Uterus (tissue), 3 donors: ENCODE measurements at regions not wholly inside any gene's neighbourhood (a gene's known extent, or its start where the extent isn't known, plus 50 kb on each side); places are given as distances from the start of the nearest gene placed in this dataset.
"Not testable (repeated sequence)": the region's sequence is repeated elsewhere in the genome, so short reads cannot be mapped to it uniquely, and the experiment has no call there.

Source experiments
- DNase-seq, 2 donors: peaks; one replicate each; pipeline ENCODE4 v3.0.0-alpha.2; 2019 to 2020
- H3K27ac ChIP-seq, 2 donors: fragments of 200-600 bp; sonication (generic); 1 replicate in 1 of 2; 2 replicates in 1 of 2; pipeline ENCODE4 v1.5.1; 2016 to 2018
- H3K27me3 ChIP-seq, 2 donors: fragments of 200-600 bp; sonication (generic); one replicate each; pipeline ENCODE4 v1.5.1; 2018 to 2019; ENCODE audit warnings: control low read depth in 1 of 2
- H3K36me3 ChIP-seq, 2 donors: fragments of 200-600 bp; sonication (generic); one replicate each; pipeline ENCODE4 v1.5.1; 2019; ENCODE audit warnings: control low read depth in 1 of 2
- H3K4me1 ChIP-seq, 2 donors: fragments of 200-600 bp; sonication (generic); one replicate each; pipeline ENCODE4 v1.5.1; 2018 to 2019; ENCODE audit warnings: control low read depth in 1 of 2
- H3K4me3 ChIP-seq, 2 donors: fragments of 200-600 bp; sonication (generic); 1 replicate in 1 of 2; 2 replicates in 1 of 2; pipeline ENCODE4 v1.5.1; 2018 to 2019; ENCODE audit warnings: mild to moderate bottlenecking in 1 of 2
- H3K9me3 ChIP-seq, 2 donors: fragments of 200-600 bp; sonication (generic); one replicate each; pipeline ENCODE4 v1.5.1; 2019; ENCODE audit warnings: control low read depth in 1 of 2
- CTCF ChIP-seq, 4 experiments: fragments of 200-600 bp in 2 of 4; fragments of 450-650 bp in 2 of 4; sonication (generic) in 2 of 4; IDR thresholded peaks; one replicate each; pipeline ENCODE4 v1.5.1; 2016 to 2019; ENCODE audit warnings: antibody characterized with exemption in 4 of 4, mild to moderate bottlenecking in 2 of 4, moderate library complexity in 1 of 4
- POLR2A ChIP-seq, 2 donors: fragments of 450-650 bp; IDR thresholded peaks; one replicate each; pipeline ENCODE4 v1.6.1; 2016; ENCODE audit warnings: antibody characterized with exemption in 2 of 2, mild to moderate bottlenecking in 1 of 2, moderate library complexity in 1 of 2
- intact Hi-C: fragments of 100-400 bp; cut with DNase I; formaldehyde crosslinking; loops from one replicate; pipeline ENCODE4 v1.15.1; 2023; ENCODE audit warnings: low total_unique reads
- donor health status: DM: yes; HTN: yes; CAD: no.

GRCh38 chr16:26827386-26827785 is 239.3 kb upstream of the C16orf82 start:
- Histone ChIP-seq H3K36me3 (no peaks in the 10 kb centered on the region), H3K27me3 (no peaks in the 10 kb centered on the region), H3K4me1 (no peaks in the 10 kb centered on the region), H3K27ac (no peak overlapping the region), H3K4me3 (no peak overlapping the region), H3K9me3 (no peaks in the 10 kb centered on the region)
- intact Hi-C loops = no loop called here
- DNase-seq = no peak
- no peak for TF ChIP-seq CTCF (IDR thresholded peaks at IDR 0.05)
- TF ChIP-seq POLR2A (IDR thresholded peaks at IDR 0.05) = no peak

- no peak overlapping the region for H3K4me3 ChIP-seq
Measured at GRCh38 chr16:26830428-26831127, 236.1 kb upstream of the C16orf82 start.

DNA sequence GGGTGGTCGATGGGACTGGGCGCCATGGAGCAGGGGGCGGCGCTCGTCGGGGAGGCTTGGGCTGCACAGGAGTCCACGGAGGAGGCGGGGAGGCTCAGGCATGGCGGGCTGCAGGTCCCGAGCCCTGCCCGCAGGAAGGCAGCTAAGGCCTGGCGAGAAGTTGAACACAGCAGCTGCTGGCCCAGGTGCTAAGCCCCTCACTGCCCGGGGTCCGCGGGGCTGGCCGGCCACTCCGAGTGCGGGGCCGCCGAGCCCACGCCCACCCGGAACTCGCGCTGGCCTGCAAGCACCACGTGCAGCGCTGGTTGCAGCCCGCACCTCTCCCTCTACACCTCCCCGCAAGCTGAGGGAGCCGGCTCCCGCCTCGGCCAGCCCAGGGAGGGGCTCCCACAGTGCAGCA is 230.6 kb upstream of the C16orf82 start:
- intact Hi-C loops, DNase-seq, H3K4me1 ChIP-seq, H3K4me3 ChIP-seq, H3K9me3 ChIP-seq, H3K36me3 ChIP-seq, H3K27ac ChIP-seq, H3K27me3 ChIP-seq: not testable (repeated sequence)

More at GRCh38 chr16:26830428-26831127, 236.1 kb upstream of the C16orf82 start:
- TF ChIP-seq CTCF (IDR thresholded peaks at IDR 0.05) (no peak), POLR2A (IDR thresholded peaks at IDR 0.05) (no peak)
- Histone ChIP-seq H3K27me3 (no peaks in the 10 kb centered on the region), H3K27ac (no peak overlapping the region), H3K4me1 (no peaks in the 10 kb centered on the region), H3K36me3 (no peaks in the 10 kb centered on the region), H3K9me3 (no peaks in the 10 kb centered on the region)
- intact Hi-C loops = no loop called here
- DNase-seq = no peak

DNA sequence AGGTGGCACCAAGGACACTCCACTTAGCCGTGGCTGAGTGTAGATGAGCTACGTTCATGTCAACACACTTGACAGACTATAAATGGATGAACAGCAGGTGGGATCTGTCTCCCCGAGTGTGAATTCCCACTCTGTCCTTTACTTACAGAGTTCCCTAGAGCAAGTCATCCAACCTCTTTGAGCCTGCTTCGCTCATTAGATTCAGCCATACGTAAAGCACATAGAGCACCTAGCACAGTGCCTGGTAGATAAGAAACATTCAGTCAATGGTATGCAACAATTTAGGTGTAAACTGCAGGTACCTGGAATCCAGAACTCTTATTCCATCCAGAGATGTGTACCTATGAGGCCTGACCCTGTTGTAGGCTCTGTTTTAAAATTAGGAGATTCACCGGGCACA is 227.8 kb upstream of the C16orf82 start:
- Histone ChIP-seq H3K27me3 (no peaks in the 10 kb centered on the region), H3K36me3 (no peaks in the 10 kb centered on the region), H3K4me3 (no peak overlapping the region), H3K4me1 (no peaks in the 10 kb centered on the region), H3K27ac (no peak overlapping the region), H3K9me3 (no peaks in the 10 kb centered on the region)
- intact Hi-C loops = no loop called here
- TF ChIP-seq POLR2A (IDR thresholded peaks at IDR 0.05) (no peak), CTCF (IDR thresholded peaks at IDR 0.05) (no peak)
- no peak for DNase-seq

DNA sequence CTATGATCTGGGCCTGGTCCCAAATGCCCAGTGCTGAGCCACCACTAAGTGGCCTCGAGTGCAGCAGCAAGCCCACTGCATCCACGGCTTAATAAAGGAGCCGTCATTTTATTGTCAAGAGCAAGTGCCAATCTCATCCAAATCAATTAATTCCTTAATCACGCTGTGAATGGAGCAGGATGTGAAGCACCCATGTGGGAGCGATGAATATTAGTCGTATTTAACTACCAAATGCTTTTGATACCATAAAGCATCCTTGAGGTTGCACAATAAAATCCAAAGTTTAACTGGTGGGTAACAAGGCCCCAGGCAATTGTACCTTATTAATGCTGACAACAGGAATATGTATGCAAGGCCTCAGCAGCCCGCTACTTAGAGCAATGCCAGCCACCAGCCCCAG is 226.0 kb upstream of the C16orf82 start:
- TF ChIP-seq CTCF (IDR thresholded peaks at IDR 0.05) (no peak), POLR2A (IDR thresholded peaks at IDR 0.05) (no peak)
- intact Hi-C loops = no loop called here
- H3K4me1 ChIP-seq = no peaks in the 10 kb centered on the region
- no peaks in the 10 kb centered on the region for H3K27me3 ChIP-seq
- H3K27ac ChIP-seq = no peak overlapping the region
- no peaks in the 10 kb centered on the region for H3K36me3 ChIP-seq
- H3K9me3 ChIP-seq = no peaks in the 10 kb centered on the region
- no peak for DNase-seq
- H3K4me3 ChIP-seq = no peak overlapping the region

GRCh38 chr16:26856271-26856670 is 210.5 kb upstream of the C16orf82 start:
- intact Hi-C loops = no loop called here

More at GRCh38 chr16:26856271-26856670, 210.5 kb upstream of the C16orf82 start:
- Histone ChIP-seq H3K36me3 (no peaks in the 10 kb centered on the region), H3K9me3 (no peaks in the 10 kb centered on the region), H3K4me1 (no peaks in the 10 kb centered on the region), H3K4me3 (no peak overlapping the region), H3K27ac (no peak overlapping the region), H3K27me3 (no peaks in the 10 kb centered on the region)
- DNase-seq = no peak
- no peak for TF ChIP-seq CTCF (IDR thresholded peaks at IDR 0.05)
- TF ChIP-seq POLR2A (IDR thresholded peaks at IDR 0.05) = no peak
